Activated T-helper 17 cell treated with anti-CD3 and anti-CD28 coated beads, Interleukin-2, amount 50 U/mL, for 72 hours (primary cell): ENCODE measurements at regions not wholly inside any gene's neighbourhood (a gene's known extent, or its start where the extent isn't known, plus 50 kb on each side); places are given as distances from the start of the nearest gene placed in this dataset.
"Not testable (repeated sequence)": the region's sequence is repeated elsewhere in the genome, so short reads cannot be mapped to it uniquely, and the experiment has no call there.

Experiments
- ATAC-seq: fragments of 150-1000 bp; cut with Tn5 transposase; replicated peaks from 2 replicates; pipeline ENCODE4 v1.10.0; 2021; ENCODE audit warnings: mild to moderate bottlenecking, moderate library complexity
- H3K27ac Mint-ChIP-seq: one replicate; pipeline ENCODE4 v1.8.0; 2022; ENCODE audit warnings: mixed read lengths
- H3K27me3 Mint-ChIP-seq: one replicate; pipeline ENCODE4 v1.8.0; 2022; ENCODE audit warnings: mixed read lengths
- H3K36me3 Mint-ChIP-seq: one replicate; pipeline ENCODE4 v1.8.0; 2022; ENCODE audit warnings: low read depth, mild to moderate bottlenecking, mixed read lengths
- H3K4me1 Mint-ChIP-seq: one replicate; pipeline ENCODE4 v1.8.0; 2022; ENCODE audit warnings: mixed read lengths
- H3K4me3 Mint-ChIP-seq: one replicate; pipeline ENCODE4 v1.8.0; 2022; ENCODE audit warnings: mild to moderate bottlenecking, mixed read lengths
- H3K9me3 Mint-ChIP-seq: one replicate; pipeline ENCODE4 v1.8.0; 2022; ENCODE audit warnings: mixed read lengths

DNA sequence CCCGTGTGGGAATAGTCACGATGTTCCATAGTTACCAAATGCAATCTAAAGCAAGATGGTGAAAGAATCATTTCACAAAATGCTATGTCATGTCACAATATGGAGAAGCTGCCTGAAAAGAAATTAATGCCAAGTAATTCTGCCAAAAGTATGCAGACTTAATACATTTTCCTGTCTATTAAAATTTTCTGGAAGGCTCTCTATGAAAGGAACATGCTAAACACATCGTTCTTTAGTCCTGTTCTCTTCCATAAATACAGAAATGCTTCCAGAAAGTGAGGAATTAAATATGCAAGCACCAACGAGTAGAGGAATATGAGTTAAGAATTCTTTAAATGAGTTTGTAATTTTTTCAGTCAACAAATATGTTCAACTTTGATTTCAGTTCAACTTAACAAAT lies 266.8 kb upstream of the CRBN start:
- no peaks in the 10 kb centered on the region for H3K4me1 Mint-ChIP-seq
- no peak for ATAC-seq
- H3K4me3 Mint-ChIP-seq: no peak overlapping the region
- H3K9me3 Mint-ChIP-seq: no peaks in the 10 kb centered on the region
- H3K36me3 Mint-ChIP-seq: no peaks in the 10 kb centered on the region
- H3K27ac Mint-ChIP-seq: no peak overlapping the region
- H3K27me3 Mint-ChIP-seq: no peaks in the 10 kb centered on the region

DNA sequence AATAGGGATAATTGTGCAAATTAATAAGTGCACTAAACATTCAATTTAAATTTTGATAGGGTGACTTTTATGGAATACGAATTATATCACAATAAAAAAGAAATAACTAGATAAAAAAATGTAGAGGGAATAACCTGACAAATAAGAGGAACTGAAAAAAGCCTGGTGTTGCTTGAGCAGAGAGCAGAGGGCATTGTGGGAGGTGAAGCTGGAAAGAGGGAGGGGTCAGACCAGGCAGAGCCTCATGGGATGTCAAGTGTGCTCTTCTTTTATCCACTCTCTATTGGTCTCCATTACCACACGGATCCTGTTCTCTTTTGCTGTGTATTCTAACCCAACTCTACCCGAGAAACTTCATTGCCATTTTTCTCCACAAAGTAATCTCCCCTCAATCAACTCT lies 264.0 kb upstream of the CRBN start:
- H3K27ac Mint-ChIP-seq: no peak overlapping the region
- no peaks in the 10 kb centered on the region for H3K9me3 Mint-ChIP-seq
- no peaks in the 10 kb centered on the region for H3K4me1 Mint-ChIP-seq
- H3K4me3 Mint-ChIP-seq: no peak overlapping the region
- ATAC-seq: no peak
- no peaks in the 10 kb centered on the region for H3K27me3 Mint-ChIP-seq
- no peaks in the 10 kb centered on the region for H3K36me3 Mint-ChIP-seq

- no peak overlapping the region for H3K27ac Mint-ChIP-seq
These were observed 254.2 kb upstream of the CRBN start for GRCh38 chr3:3433711-3434110.

DNA sequence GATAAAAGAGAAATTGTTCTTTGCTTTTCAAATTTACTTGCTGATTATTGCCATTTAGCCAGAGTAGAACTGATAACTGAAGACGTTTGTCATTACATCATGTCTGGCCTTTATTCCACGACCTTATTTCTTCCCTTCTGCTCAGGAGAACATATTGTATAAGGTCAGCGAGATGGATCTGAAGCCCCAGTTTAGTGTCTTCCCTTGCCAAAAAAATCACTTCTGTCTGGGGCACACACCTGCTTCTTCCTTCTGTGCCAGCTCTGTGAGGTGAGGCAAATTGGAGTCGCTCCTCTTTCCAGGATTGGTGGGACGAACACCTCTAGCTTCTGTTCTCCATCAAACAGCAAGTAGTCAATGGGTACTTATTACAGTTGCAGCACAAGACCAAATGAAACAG lies 250.3 kb upstream of the CRBN start:
- Mint-ChIP-seq H3K4me1 (no peaks in the 10 kb centered on the region), H3K9me3 (peaks cover 8% of the 10 kb centered on the region), H3K36me3 (no peaks in the 10 kb centered on the region), H3K27ac (no peak overlapping the region), H3K4me3 (no peak overlapping the region), H3K27me3 (peaks cover 7% of the 10 kb centered on the region)
- no peak for ATAC-seq

More at GRCh38 chr3:3433711-3434110, 254.2 kb upstream of the CRBN start:
- ATAC-seq: no peak
- H3K27me3 Mint-ChIP-seq: peaks cover 7% of the 10 kb centered on the region
- no peaks in the 10 kb centered on the region for H3K36me3 Mint-ChIP-seq
- no peaks in the 10 kb centered on the region for H3K4me1 Mint-ChIP-seq
- peaks cover 8% of the 10 kb centered on the region for H3K9me3 Mint-ChIP-seq
- H3K4me3 Mint-ChIP-seq: no peak overlapping the region

DNA sequence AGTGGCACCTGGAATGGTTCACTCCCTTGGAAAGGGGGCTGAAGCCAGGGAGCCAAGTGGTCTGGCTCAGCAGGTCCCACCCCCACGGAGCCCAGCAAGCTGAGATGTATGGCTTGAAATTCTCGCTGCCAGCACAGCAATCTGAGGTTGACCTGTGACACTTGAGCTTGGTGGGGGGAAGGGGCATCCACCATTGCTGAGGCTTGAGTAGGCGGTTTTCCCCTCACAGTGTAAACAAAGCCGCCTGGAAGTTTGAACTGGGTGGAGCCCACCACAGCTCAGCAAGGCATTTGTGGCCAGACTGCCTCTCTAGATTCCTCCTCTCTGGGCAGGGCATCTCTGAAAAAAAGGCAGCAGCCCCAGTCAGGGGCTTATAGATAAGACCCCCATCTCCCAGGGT lies 228.2 kb upstream of the CRBN start:
- not testable (repeated sequence) for H3K9me3 Mint-ChIP-seq, H3K27ac Mint-ChIP-seq, H3K4me1 Mint-ChIP-seq, H3K27me3 Mint-ChIP-seq, H3K4me3 Mint-ChIP-seq, ATAC-seq, H3K36me3 Mint-ChIP-seq

DNA sequence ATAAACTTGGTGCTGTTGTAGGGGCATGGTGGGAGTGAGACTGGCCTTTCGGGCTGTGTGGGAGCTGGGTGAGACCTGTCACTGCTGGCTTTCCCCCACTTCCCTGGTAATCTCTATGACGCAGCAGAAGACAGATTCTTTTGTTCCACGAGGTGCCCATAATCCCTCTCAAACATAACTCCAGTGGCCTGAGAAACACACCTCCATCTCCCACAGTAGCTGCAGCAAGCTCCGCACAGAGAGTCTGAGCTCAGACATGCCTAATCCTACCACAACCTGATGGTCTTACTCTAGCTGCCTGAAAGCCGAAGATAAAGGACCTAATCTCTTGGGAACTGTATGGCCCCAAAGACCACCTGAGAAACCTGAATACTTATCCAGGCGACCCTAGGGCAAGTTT lies 225.6 kb upstream of the CRBN start:
- H3K36me3 Mint-ChIP-seq: no peaks in the 10 kb centered on the region
- no peak for ATAC-seq
- H3K4me3 Mint-ChIP-seq: no peak overlapping the region
- H3K27me3 Mint-ChIP-seq: peaks cover 7% of the 10 kb centered on the region
- H3K9me3 Mint-ChIP-seq: peaks cover 13% of the 10 kb centered on the region
- no peaks in the 10 kb centered on the region for H3K4me1 Mint-ChIP-seq
- no peak overlapping the region for H3K27ac Mint-ChIP-seq

DNA sequence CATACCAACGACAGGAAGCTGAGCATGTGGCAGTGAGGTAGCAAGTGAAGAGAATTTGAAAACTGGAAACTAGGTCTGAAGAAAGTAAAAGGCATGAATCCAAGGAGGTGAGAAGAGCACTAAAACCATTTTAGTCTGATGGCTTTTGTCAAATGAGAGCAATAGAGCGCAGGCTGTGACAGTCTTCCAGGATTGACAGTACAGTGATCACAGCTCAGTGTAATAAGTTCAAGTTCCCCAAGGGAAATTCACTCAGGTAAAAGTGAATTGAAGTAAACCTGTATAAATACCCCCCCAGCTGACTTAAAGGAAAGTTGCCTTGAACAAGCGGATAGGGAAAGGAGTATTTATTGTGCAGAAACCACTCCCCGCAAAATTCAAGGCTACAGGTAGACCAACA lies 224.2 kb upstream of the CRBN start:
- peaks cover 7% of the 10 kb centered on the region for H3K27me3 Mint-ChIP-seq
- H3K4me3 Mint-ChIP-seq: no peak overlapping the region
- H3K27ac Mint-ChIP-seq: no peak overlapping the region
- no peaks in the 10 kb centered on the region for H3K4me1 Mint-ChIP-seq
- H3K9me3 Mint-ChIP-seq: peaks cover 13% of the 10 kb centered on the region
- H3K36me3 Mint-ChIP-seq: no peaks in the 10 kb centered on the region
- ATAC-seq: no peak

DNA sequence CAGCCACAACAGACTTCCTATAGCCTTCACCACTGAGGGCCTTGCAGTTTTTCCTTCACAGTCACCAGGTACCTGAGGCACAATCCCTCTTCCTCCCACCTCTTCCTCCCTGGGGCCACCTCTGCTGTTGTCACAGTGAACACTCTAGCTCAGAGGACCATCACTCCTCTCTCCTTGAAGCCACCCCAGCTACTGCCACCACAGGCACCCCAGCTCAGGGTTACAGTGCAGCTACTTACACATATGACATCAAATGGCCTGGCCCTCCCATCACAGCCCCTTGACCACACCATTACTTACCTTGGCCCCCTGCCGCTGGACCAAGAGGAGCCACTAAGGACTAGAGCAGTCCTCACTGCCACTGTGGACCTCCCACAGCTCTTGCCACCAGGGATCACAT lies 213.5 kb upstream of the CRBN start:
- peaks cover 4% of the 10 kb centered on the region for H3K9me3 Mint-ChIP-seq
- H3K4me1 Mint-ChIP-seq: no peaks in the 10 kb centered on the region
- H3K27me3 Mint-ChIP-seq: no peaks in the 10 kb centered on the region
- no peak overlapping the region for H3K4me3 Mint-ChIP-seq
- no peaks in the 10 kb centered on the region for H3K36me3 Mint-ChIP-seq
- no peak overlapping the region for H3K27ac Mint-ChIP-seq
- no peak for ATAC-seq

DNA sequence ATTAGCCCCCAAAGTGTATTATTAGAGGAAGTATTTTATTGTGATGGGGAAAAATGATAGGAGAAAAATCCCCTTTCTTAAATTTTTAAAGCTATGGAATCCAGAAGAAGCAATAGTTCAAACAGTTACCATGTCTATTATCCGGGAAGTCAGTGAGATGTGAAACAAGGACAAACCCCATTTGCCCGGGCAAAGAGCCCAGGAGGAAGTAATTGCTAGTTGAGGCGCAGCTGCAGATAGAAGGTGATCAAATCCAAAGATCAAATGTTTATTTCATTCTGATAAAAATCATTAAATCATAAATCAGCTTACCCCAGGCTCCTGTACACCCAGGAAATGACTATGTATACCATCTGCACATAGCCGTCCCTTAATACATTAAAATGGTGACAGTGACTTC lies 204.0 kb upstream of the CRBN start:
- Mint-ChIP-seq H3K9me3 (peaks cover 4% of the 10 kb centered on the region), H3K27me3 (peaks cover 3% of the 10 kb centered on the region), H3K4me1 (no peaks in the 10 kb centered on the region), H3K4me3 (no peak overlapping the region), H3K36me3 (no peaks in the 10 kb centered on the region), H3K27ac (no peak overlapping the region)
- ATAC-seq: no peak

DNA sequence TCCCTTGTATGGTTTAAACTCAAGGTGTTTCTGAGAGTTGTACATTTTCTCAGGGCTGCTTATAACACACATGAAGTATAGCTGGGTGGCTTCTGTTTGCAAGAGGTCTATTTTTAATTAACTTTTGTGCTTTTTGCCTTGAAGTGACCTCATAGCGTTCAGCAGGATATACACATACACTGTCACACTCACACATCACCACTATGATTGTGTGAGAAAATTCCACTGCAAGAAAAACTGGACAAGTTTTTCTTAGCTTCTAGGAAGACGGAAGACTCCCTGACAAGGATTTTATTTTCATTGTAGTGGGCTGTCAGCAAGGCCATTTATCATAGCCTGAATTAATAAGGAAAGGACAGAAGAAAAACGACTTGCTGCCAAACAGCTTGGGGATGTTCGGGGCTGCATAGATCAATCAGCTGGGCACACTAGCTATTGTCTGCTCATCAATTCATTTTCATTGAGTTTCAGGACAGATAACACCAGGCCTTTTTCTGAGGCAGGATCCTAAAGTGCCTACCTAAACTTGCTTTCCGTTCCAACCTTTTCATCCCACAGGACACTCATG lies 192.8 kb upstream of the CRBN start:
- peaks cover 18% of the 10 kb centered on the region for H3K9me3 Mint-ChIP-seq
- no peak overlapping the region for H3K4me3 Mint-ChIP-seq
- ATAC-seq: no peak
- H3K27ac Mint-ChIP-seq: no peak overlapping the region
- no peaks in the 10 kb centered on the region for H3K36me3 Mint-ChIP-seq
- no peaks in the 10 kb centered on the region for H3K4me1 Mint-ChIP-seq
- H3K27me3 Mint-ChIP-seq: peaks cover 6% of the 10 kb centered on the region

- H3K9me3 Mint-ChIP-seq: peaks cover 3% of the 10 kb centered on the region
- H3K4me1 Mint-ChIP-seq: no peaks in the 10 kb centered on the region
- no peaks in the 10 kb centered on the region for H3K36me3 Mint-ChIP-seq
- H3K27ac Mint-ChIP-seq: no peak overlapping the region
- H3K27me3 Mint-ChIP-seq: peaks cover 6% of the 10 kb centered on the region
- no peak for ATAC-seq
- H3K4me3 Mint-ChIP-seq: no peak overlapping the region
These were observed 188.8 kb upstream of the CRBN start for GRCh38 chr3:3368306-3368705.

DNA sequence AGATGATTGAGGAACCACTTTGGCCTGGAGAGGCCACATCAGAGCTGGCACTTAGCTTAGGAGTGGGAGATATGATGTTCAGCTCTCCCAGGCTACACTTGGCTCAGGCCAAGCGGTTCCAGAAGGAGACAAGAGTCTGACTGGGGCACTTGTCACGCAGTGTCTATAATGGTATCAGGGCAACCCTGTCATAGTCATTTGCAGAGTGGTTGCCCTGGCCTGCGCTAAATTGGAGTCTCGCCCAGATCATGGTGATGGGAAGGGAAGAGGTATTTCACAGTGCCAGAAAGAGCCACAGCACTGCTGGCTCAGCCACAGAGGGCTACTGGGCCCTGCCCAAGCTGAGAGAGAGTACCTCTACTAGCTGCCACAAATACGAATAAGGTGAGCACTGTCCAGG lies 186.9 kb upstream of the CRBN start:
- no peak for ATAC-seq
- no peaks in the 10 kb centered on the region for H3K4me1 Mint-ChIP-seq
- H3K27ac Mint-ChIP-seq: no peak overlapping the region
- H3K27me3 Mint-ChIP-seq: no peaks in the 10 kb centered on the region
- no peaks in the 10 kb centered on the region for H3K36me3 Mint-ChIP-seq
- H3K9me3 Mint-ChIP-seq: no peaks in the 10 kb centered on the region
- no peak overlapping the region for H3K4me3 Mint-ChIP-seq

- Mint-ChIP-seq H3K4me3 (no peak overlapping the region), H3K4me1 (no peaks in the 10 kb centered on the region), H3K27ac (no peak overlapping the region), H3K36me3 (no peaks in the 10 kb centered on the region), H3K9me3 (no peaks in the 10 kb centered on the region), H3K27me3 (no peaks in the 10 kb centered on the region)
- no peak for ATAC-seq
These were observed 186.2 kb upstream of the CRBN start for GRCh38 chr3:3365716-3366115.

DNA sequence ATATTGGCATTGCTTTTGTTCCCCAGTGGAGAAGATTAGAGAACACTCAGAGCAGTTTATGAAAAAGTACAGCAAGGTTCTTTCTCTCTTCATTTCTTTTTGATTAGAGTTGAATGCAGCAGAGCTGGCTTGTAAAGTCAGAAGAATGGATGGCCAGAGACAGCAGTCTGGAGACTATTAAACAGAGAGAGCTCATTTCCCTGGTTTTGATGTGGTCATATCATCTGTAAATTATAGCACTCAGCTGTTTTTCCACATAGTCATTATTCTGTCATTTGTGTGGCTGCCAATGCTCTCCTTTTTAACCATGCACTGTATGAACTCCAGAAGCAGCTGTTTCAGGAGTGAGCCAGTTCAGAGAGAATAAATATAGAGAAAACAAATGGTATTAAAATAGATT lies 177.4 kb upstream of the CRBN start:
- Mint-ChIP-seq H3K27me3 (no peaks in the 10 kb centered on the region), H3K4me1 (no peaks in the 10 kb centered on the region), H3K9me3 (no peaks in the 10 kb centered on the region), H3K27ac (no peak overlapping the region), H3K4me3 (no peak overlapping the region), H3K36me3 (no peaks in the 10 kb centered on the region)
- ATAC-seq: no peak

- Mint-ChIP-seq H3K4me3 (no peak overlapping the region), H3K27me3 (no peaks in the 10 kb centered on the region), H3K9me3 (no peaks in the 10 kb centered on the region), H3K36me3 (no peaks in the 10 kb centered on the region), H3K27ac (no peak overlapping the region), H3K4me1 (no peaks in the 10 kb centered on the region)
- ATAC-seq: no peak
These were observed 176.0 kb upstream of the CRBN start for GRCh38 chr3:3355442-3355841.

- Mint-ChIP-seq H3K27ac (no peak overlapping the region), H3K36me3 (no peaks in the 10 kb centered on the region), H3K9me3 (no peaks in the 10 kb centered on the region), H3K4me1 (no peaks in the 10 kb centered on the region), H3K27me3 (no peaks in the 10 kb centered on the region), H3K4me3 (no peak overlapping the region)
- no peak for ATAC-seq
These were observed 173.7 kb upstream of the CRBN start for GRCh38 chr3:3353153-3353552.
